Tibial nerve (tissue), 4 donors: ENCODE measurements at regions not wholly inside any gene's neighbourhood (a gene's known extent, or its start where the extent isn't known, plus 50 kb on each side); places are given as distances from the start of the nearest gene placed in this dataset.

Experiments
- DNase-seq, 2 donors: peaks; one replicate each; pipeline ENCODE4 v3.0.0-alpha.2; 2019; ENCODE audit warnings: low spot score in 2 of 2
- H3K27ac ChIP-seq, 4 donors: fragments of 200-600 bp; sonication (generic) in 3 of 4; one replicate each; pipeline ENCODE4 v1.5.1; 2017 to 2019; ENCODE audit warnings: mild to moderate bottlenecking in 1 of 4
- H3K27me3 ChIP-seq, 2 donors: fragments of 200-600 bp; sonication (generic) in 1 of 2; one replicate each; pipeline versions ENCODE4 v1.5.1 to v1.6.0; 2017 to 2019
- H3K36me3 ChIP-seq, 3 donors: fragments of 200-600 bp; sonication (generic); one replicate each; pipeline ENCODE4 v1.5.1; 2018 to 2019
- H3K4me1 ChIP-seq, 4 donors: fragments of 200-600 bp; sonication (generic) in 3 of 4; one replicate each; pipeline ENCODE4 v1.5.1; 2017 to 2019
- H3K4me3 ChIP-seq, 4 donors: fragments of 200-600 bp; sonication (generic) in 3 of 4; one replicate each; pipeline ENCODE4 v1.5.1; 2017 to 2019; ENCODE audit warnings: mild to moderate bottlenecking in 1 of 4, moderate library complexity in 1 of 4
- H3K9me3 ChIP-seq, 4 donors: fragments of 200-600 bp; sonication (generic) in 3 of 4; one replicate each; pipeline ENCODE4 v1.5.1; 2017 to 2019
- CTCF ChIP-seq, 5 experiments: fragments of 200-600 bp in 3 of 5; fragments of 450-650 bp in 2 of 5; sonication (generic) in 3 of 5; IDR thresholded peaks; one replicate each; pipeline ENCODE4 v1.5.1; 2016 to 2019; ENCODE audit warnings: antibody characterized with exemption in 5 of 5, mild to moderate bottlenecking in 3 of 5, moderate library complexity in 2 of 5
- EP300 ChIP-seq, 2 donors: sonication (generic); formaldehyde crosslinking; IDR thresholded peaks; one replicate each; pipeline ENCODE4 v1.6.1; 2017; ENCODE audit warnings: antibody characterized with exemption in 2 of 2, mild to moderate bottlenecking in 1 of 2
- POLR2A ChIP-seq, 2 donors: fragments of 450-650 bp; IDR thresholded peaks; one replicate each; pipeline ENCODE4 v1.6.1; 2017; ENCODE audit warnings: antibody characterized with exemption in 2 of 2, mild to moderate bottlenecking in 2 of 2, moderate library complexity in 2 of 2
- WGBS, 2 donors: methylation state at CpG; one replicate each; pipeline ENCODE4 v1.1.5; 2018; 5-methylcytosine and 5-hydroxymethylcytosine counted together

- H3K4me1 ChIP-seq: peaks cover 0 to 9% (median 0%) of the 10 kb centered on the region in 4 donors
- 84% methylated on average over 3 of the region's 3 CpGs for WGBS, 2 donors
These were observed 311.9 kb downstream of the MDFIC start for GRCh38 chr7:115233809-115234208.

GRCh38 chr7:115232041-115232440 lies 310.1 kb downstream of the MDFIC start:
- peaks cover 0 to 9% (median 0%) of the 10 kb centered on the region in 4 donors for H3K4me1 ChIP-seq
- H3K9me3 ChIP-seq: peaks cover 0 to 14% (median 0%) of the 10 kb centered on the region in 4 donors
- H3K4me3 ChIP-seq: no peak overlapping the region
- no peaks in the 10 kb centered on the region for H3K36me3 ChIP-seq
- DNase-seq: no peak
- no peak for TF ChIP-seq EP300 (IDR thresholded peaks at IDR 0.05)
- TF ChIP-seq POLR2A (IDR thresholded peaks at IDR 0.05): no peak
- TF ChIP-seq CTCF (IDR thresholded peaks at IDR 0.05): no peak
- no peaks in the 10 kb centered on the region for H3K27me3 ChIP-seq
- WGBS, 2 donors: 80 to 87% methylated on average over 3 of the region's 3 CpGs
- no peak overlapping the region for H3K27ac ChIP-seq

More at GRCh38 chr7:115233809-115234208, 311.9 kb downstream of the MDFIC start:
- TF ChIP-seq EP300 (IDR thresholded peaks at IDR 0.05): no peak
- TF ChIP-seq POLR2A (IDR thresholded peaks at IDR 0.05): no peak
- TF ChIP-seq CTCF (IDR thresholded peaks at IDR 0.05): no peak
- H3K36me3 ChIP-seq: no peaks in the 10 kb centered on the region
- no peak overlapping the region for H3K27ac ChIP-seq
- no peak for DNase-seq
- H3K27me3 ChIP-seq: no peaks in the 10 kb centered on the region
- H3K9me3 ChIP-seq: peaks cover 0 to 14% (median 0%) of the 10 kb centered on the region in 4 donors
- H3K4me3 ChIP-seq: no peak overlapping the region

GRCh38 chr7:115230882-115231571 lies 309.1 kb downstream of the MDFIC start:
- H3K4me3 ChIP-seq: no peak overlapping the region
- peaks cover 0 to 9% (median 0%) of the 10 kb centered on the region in 4 donors for H3K4me1 ChIP-seq
- peaks cover 0 to 9% (median 0%) of the 10 kb centered on the region in 4 donors for H3K9me3 ChIP-seq
- no peaks in the 10 kb centered on the region for H3K36me3 ChIP-seq
- TF ChIP-seq EP300 (IDR thresholded peaks at IDR 0.05) (no peak), POLR2A (IDR thresholded peaks at IDR 0.05) (no peak), CTCF (IDR thresholded peaks at IDR 0.05) (no peak)
- DNase-seq: no peak
- 8 to 30% methylated on average over 1 of the region's 1 CpG for WGBS, 2 donors
- no peaks in the 10 kb centered on the region for H3K27me3 ChIP-seq
- H3K27ac ChIP-seq: no peak overlapping the region

- Histone ChIP-seq H3K36me3 (no peaks in the 10 kb centered on the region), H3K27me3 (no peaks in the 10 kb centered on the region), H3K4me1 (peaks cover 0 to 9% (median 0%) of the 10 kb centered on the region in 4 donors), H3K27ac (no peak overlapping the region), H3K4me3 (no peak overlapping the region), H3K9me3 (no peaks in the 10 kb centered on the region)
- no peak for DNase-seq
- WGBS, 2 donors: 83 to 86% methylated on average over 8 of the region's 8 CpGs
- TF ChIP-seq EP300 (IDR thresholded peaks at IDR 0.05) (no peak), POLR2A (IDR thresholded peaks at IDR 0.05) (no peak), CTCF (IDR thresholded peaks at IDR 0.05) (no peak)
These were observed 307.7 kb downstream of the MDFIC start for GRCh38 chr7:115229401-115230105.
